Vagina (tissue), 2 donors: ENCODE measurements at regions not wholly inside any gene's neighbourhood (a gene's known extent, or its start where the extent isn't known, plus 50 kb on each side); places are given as distances from the start of the nearest gene placed in this dataset.

Experiments
- CTCF ChIP-seq, 3 experiments: fragments of 450-650 bp in 2 of 3; fragments of 200-600 bp in 1 of 3; sonication (generic) in 1 of 3; IDR thresholded peaks; one replicate each; pipeline ENCODE4 v1.5.1; 2017 to 2019; ENCODE audit warnings: antibody characterized with exemption in 3 of 3, mild to moderate bottlenecking in 2 of 3, moderate library complexity in 2 of 3
- POLR2A ChIP-seq, 2 donors: fragments of 450-650 bp; IDR thresholded peaks; one replicate each; pipeline ENCODE4 v1.6.1; 2017; ENCODE audit warnings: antibody characterized with exemption in 2 of 2, mild to moderate bottlenecking in 2 of 2, moderate library complexity in 2 of 2
- POLR2AphosphoS5 ChIP-seq, 2 donors: sonication (generic); formaldehyde crosslinking; IDR thresholded peaks; one replicate each; pipeline ENCODE4 v1.9.0; 2017; ENCODE audit warnings: antibody characterized with exemption in 2 of 2, mild to moderate bottlenecking in 2 of 2, low read depth in 1 of 2; ENCODE audit not compliant: insufficient read depth in 1 of 2

DNA sequence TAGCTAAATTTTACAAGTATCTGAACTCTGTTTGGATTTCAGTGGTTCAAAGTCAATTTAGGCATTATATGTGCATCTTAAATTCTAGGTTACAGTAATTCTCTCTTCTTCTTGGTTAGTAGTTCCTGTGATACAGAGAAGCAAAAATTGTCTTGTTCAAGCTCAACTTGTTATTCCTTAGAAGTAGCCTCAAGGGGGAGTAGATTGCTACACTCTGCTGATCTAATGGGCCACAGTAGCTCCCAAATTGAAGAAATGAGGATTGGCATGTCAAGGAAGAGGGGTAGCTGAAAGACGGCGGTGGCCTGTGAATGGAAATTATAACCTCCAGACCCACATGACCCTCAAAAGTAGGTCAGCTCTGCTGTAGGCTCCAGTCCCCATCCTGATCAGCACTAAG is 334.7 kb downstream of the HRH4 start:
- TF ChIP-seq POLR2A (IDR thresholded peaks at IDR 0.05) (no peak), CTCF (IDR thresholded peaks at IDR 0.05) (no peak), POLR2AphosphoS5 (IDR thresholded peaks at IDR 0.05; ENCODE audit: insufficient read depth in 1 of 2, low read depth in 1 of 2) (no peak)
